HG03521 (cell line): ENCODE measurements at regions not wholly inside any gene's neighbourhood (a gene's known extent, or its start where the extent isn't known, plus 50 kb on each side); places are given as distances from the start of the nearest gene placed in this dataset.
"Not testable (repeated sequence)": the region's sequence is repeated elsewhere in the genome, so short reads cannot be mapped to it uniquely, and the experiment has no call there.

ENCODE experiments used
- ATAC-seq: cut with Tn5 transposase; IDR thresholded peaks from one replicate; pipeline ENCODE4 v1.9.1; 2021; ENCODE audit warnings: mild to moderate bottlenecking, moderate library complexity; ENCODE audit not compliant: unreplicated experiment

GRCh38 chr14:55803873-55804553 lies 224.0 kb downstream of the KTN1 start:
- ATAC-seq = no peak

DNA sequence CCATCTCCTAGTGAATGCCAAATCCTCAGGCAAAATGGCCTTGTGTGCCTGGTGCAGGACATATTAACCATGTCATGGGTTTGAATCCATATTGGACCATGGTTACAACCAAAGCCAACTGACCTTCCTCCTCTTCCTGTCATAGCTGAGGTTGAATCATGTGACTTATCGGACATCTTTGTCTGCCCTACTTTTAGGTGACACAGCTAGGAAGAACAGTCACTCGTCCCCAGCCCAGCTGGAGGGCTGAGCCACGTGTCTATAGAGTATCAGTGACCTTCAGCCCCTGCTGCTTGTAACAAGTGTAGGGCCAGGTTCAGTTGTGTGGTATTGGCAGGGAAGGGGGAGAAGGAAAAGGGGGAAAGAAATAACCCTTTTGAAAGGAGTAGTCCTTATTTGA lies 225.2 kb downstream of the KTN1 start:
- no peak for ATAC-seq

DNA sequence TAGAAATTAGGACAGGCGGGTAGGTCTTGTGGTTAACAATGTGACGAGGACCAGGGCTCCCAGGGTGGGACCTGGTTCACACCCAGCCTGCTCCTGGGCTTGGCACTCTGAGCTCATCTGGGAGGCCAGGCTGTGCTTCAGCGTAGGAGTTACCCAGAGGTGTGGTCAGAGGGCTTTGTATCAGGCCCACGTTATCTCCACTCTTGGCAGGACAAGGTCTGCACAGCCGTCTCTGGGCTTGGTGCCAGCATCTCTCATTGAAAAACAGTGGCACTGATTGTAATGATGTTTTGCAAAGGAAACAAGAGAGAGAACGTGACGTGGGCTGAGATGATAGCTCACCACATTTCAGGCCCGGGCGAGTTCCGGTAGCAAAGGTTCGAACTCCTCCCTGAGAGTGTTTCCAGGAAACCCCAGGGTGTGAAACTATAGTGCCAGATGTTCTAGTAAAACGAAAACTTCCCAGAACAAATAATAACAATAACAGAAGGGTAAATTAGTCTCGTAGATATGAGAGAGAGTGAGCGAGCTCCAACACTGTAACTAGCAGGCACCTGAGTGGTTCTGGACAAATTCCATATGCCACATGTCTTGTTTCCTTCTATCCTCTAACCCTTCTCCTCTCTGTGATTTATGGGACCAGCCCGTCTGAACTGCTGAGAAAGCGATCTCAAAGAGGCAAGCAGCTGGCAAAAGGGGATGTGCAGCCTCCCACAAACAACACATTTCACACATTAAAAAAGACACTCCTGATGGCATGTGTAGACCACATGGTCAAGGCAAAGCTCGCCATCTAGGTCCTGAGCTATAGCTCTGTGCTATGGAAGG lies 227.3 kb downstream of the KTN1 start:
- ATAC-seq = no peak

DNA sequence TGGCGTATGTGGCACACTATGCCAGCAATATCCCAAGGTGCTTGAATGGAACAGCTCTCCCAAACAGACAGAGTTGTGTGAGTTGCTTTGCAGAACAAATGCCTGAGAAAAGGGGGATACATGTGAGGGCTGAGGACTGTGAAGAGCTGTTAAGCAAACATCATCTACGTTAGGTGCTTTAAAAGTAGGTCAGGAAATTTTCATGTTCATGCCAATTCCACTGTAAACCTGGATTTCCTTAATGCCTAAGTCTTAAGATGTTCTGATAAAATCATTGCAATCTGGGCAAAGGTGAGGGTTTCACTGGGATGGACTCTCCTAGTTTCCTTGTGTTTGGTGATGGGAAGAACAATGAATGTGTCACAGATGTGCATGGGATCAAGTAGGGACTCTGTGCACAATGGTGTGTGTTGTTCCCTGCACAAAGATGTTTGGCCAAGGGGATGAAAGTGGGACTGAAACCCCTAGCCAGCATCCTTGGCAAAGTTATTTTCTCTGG lies 227.9 kb downstream of the KTN1 start:
- ATAC-seq = no peak

GRCh38 chr14:55813630-55814029 lies 233.6 kb downstream of the KTN1 start:
- no peak for ATAC-seq

- ATAC-seq = no peak
Measured at GRCh38 chr14:55814064-55814463, 234.1 kb downstream of the KTN1 start.

DNA sequence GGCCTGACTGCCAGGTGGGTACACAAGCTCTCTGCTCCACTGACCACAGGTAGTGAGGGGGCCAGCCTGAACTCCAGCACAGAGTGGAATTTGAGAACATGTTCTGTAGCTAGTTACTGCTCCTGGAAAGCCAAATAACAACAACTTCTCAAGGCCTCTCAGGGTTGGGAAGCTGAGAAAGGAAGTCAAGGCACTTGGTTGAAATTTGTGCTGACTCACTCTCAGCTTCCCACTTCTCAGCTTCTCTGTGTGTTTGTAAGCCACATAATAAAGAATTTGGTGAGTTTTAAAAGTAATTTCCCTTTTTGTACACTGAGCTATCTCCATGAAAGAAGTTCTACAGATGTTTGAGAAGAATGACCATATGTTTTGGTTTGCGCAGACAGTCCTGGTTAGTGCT lies 234.9 kb downstream of the KTN1 start:
- ATAC-seq = no peak

DNA sequence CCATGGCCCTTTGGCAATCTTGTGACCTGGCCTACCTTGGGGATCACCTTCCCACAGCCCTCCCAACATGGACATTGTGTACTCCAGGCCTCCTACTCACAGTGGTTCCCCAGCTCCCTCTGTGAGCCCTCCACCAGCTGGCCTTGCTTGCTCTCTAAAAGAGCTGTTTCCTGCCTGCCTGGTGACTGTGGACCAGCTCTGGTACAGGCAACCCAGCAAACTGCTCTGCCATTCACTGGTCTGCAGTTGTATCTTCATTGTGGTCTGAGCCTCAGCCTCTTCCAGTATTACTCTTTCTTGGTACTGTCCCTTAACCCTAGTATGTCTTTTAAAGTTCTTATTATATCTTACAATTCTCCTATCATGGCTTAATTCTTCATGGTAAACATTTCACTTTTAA lies 236.2 kb downstream of the KTN1 start:
- no peak for ATAC-seq

DNA sequence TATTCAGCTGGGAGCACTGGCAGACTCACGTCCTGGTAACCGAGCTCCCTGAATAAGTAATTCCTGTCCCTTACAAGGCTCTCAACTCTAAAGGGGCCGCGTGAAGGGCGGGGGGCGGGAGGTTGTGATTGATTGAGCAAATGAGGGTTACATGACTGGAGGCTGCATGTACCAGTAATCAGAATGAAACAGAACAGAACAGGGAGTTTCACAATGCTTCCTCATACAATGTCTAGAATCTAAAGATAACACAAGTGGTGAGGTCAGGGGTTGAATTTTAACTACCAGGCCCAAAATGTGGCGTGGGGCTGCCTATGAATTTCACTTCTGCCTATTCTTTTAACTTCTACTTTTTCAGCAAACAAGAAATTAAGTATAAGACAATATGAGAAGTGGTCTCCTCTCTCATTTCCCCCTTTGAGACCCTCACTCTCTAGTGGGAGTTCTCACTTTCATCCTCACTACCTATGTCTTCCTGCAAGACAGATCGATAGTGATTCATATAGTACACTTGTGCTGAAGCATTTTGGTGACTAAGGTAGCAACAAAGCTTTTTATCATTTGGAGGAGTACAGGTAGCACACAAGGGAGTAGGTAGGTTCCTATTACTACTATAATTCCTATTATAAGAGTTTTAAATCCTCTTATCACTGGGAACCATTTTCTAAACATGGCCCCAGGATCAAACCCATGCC lies 239.8 kb downstream of the KTN1 start:
- peak; percentile 82 for ATAC-seq

- ATAC-seq = no peak
Measured at GRCh38 chr14:55822906-55823305, 242.9 kb downstream of the KTN1 start.

DNA sequence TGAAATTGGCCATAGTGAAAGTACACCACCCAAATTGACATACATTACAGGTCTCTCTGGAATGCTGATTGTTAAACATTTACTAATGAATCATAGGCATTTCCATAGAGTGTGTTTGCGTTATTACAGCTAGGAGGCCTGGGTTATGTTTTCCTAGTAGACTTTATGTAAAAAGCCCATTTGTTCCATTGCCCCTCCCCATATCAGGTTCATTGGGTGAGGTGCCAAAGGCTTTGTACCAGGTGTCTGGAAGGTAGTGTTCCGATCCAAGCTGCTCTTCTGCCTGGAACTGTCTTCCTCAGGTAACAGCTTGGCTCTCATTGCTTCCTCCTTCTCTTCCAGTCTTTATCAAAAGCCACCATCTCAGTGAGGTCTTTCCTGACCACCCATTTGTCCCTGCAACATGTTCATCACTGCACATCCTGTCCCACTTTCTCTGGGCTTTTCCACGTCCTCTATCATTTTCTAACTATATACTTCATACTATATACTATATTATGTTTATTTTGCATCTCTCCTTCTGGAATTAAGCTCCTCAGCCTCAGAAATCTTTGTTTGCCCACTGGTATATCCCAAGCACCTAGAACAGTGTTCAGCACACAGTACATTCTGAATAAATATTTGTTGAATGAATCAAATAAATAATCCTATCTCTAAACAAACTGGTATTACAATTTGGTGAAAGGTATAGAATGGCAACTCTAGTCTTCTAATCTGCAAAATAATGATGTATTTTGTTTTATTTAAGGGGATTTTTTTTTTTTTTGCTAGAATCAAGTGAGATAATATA lies 252.3 kb downstream of the KTN1 start:
- ATAC-seq = no peak

DNA sequence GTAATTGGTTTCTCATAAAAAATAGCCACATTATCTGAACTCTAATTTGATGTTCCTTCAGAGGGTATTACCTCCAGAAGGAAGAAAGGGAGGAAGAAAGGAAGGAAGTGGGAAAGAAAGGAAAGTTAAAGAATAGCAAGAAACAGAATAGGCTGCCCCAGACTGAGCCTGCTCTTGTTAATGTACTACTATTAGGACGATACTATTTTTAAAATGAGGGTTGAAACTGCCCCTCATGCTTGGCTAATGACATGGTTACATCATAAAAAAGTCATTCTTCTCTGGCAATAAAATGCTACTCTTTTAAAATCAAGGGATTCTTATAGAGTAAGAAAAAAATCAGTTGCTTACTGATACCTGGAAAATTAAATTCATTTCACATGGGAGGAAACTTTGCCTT lies 253.0 kb downstream of the KTN1 start:
- no peak for ATAC-seq

GRCh38 chr14:55834390-55834789 lies 254.4 kb downstream of the KTN1 start:
- ATAC-seq = no peak

DNA sequence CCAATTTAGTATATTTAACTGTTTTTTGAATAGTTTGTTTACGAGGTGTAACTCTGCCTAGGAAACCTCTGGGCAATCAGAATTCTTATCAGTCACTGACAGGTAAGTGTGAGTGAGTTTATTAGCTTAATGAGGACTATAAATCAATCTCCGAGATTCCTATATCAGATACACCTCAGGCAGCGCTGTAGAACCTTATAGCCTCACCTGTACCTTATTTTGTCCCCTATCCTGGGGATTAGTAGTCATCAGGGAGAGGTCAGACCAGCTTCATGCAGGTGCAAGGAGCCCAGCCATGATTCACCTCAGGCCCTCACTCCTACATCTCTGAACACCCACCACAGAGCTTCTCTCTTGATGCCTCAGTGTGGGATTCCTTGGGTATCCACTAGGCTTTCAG lies 256.0 kb downstream of the KTN1 start:
- no peak for ATAC-seq

- no peak for ATAC-seq
Measured at GRCh38 chr14:55837467-55837866, 257.5 kb downstream of the KTN1 start.

DNA sequence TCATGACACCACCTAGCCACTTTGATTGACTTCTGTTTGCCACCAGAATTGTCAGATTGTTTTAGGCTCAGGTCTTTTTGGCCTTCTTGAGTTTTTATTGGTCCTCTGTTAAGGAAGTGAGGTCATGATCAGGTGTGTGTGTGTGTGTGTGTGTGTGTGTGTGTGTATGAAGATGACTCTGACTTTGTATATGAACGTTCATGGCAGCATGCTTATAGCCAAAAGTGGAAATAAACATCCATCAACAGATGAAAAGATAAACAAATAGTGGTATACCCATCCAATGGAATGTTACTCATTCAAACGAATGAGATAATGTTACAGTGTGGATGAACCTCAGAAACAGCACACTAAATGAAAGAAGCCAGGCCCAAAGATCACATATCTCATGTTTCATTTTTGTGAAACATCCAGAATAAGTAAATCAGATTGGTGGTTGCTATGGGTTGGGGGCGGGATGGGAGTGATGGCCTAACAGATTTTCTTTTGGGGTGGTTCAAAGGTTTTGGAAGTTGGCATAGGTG lies 258.6 kb downstream of the KTN1 start:
- ATAC-seq = no peak

DNA sequence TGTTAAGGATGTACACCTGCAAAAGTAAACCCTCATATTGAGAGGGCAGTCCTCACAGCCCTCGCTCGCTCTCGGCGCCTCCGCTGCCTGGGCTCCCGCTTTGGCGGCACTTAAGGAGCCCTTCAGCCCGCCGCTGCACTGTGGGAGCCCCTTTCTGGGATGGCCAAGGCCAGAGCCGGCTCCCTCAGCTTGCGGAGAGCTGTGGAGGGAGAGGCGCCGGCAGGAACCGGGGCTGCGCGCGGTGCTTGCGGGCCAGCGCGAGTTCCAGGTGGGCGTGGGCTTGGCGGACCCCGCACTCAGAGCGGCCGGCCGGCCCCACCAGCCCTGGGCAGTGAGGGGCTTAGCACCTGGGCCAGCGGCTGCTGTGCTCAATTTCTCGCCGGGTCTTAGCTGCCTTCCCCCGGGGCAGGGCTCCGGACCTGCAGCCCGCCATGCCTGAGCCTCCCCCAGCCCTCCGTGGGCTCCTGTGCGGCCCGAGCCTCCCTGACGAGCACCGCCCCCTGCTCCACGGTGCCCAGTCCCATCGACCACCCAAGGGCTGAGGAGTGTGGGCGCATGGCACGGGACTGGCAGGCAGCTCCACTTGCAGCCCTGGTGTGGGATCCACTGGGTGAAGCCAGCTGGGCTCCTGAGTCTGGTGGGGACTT lies 259.4 kb downstream of the KTN1 start:
- not testable (repeated sequence) for ATAC-seq

- no peak for ATAC-seq
Measured at GRCh38 chr14:55840821-55841220, 260.8 kb downstream of the KTN1 start.

- no peak for ATAC-seq
Measured at GRCh38 chr14:55841625-55842024, 261.6 kb downstream of the KTN1 start.

DNA sequence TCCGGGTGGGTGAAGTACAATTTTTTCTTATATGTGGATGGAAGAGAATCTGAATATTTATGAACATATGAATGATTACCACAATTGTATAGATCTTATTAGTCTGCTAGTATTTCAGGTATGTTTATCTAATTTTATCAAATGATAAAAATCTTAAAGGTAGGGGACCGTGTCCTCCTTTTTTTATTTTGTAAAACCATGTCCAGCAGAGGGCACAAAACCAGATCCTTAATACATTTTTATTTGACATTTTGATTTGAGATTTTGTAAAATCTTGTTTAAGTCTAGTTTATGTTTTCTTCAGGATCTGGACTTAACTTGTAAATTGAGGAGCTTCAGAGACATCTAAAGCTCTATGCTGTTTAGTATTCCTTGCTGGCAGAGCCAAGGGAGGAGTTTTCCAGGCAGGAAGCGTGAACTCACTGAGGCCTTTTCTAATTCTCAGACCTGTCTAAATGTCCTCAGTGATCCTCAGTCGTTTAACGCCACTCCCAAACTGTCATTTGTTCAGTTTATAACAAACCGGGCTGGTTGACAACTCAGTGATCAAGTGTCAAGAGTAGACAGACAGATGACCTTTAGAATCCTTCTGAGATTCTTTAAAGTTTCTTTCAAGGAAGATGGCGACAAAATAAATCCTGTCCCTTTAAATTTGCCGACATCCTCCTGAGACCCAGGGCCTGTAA lies 263.9 kb downstream of the KTN1 start:
- ATAC-seq = no peak
